ENCODE measurements at regions not wholly inside any gene's neighbourhood (a gene's known extent, or its start where the extent isn't known, plus 50 kb on each side); places are given as distances from the start of the nearest gene placed in this dataset.

GRCh38 chr9:108197899-108198298 is 657.9 kb downstream of the ACTL7B start:
- H3K27me3 ChIP-seq = no peaks in the 10 kb centered on the region
- intact Hi-C loops (cut with DNase I) = no loop called here
- TF ChIP-seq CTCF (IDR thresholded peaks at IDR 0.05) (no peak), POLR2A (IDR thresholded peaks at IDR 0.05) (no peak)
- WGBS, 4 donors = 40 to 83% (median 79%) methylated on average over 1 of the region's 1 CpG
- no peak overlapping the region for H3K27ac ChIP-seq
- H3K4me3 ChIP-seq = no peak overlapping the region
- no peak for DNase-seq
- no peaks in the 10 kb centered on the region for H3K9me3 ChIP-seq (replicated peaks in 1 of 3)
- no peaks in the 10 kb centered on the region for H3K36me3 ChIP-seq (replicated peaks in 1 of 2)
- H3K4me1 ChIP-seq (replicated peaks in 1 of 2) = no peaks in the 10 kb centered on the region

DNA sequence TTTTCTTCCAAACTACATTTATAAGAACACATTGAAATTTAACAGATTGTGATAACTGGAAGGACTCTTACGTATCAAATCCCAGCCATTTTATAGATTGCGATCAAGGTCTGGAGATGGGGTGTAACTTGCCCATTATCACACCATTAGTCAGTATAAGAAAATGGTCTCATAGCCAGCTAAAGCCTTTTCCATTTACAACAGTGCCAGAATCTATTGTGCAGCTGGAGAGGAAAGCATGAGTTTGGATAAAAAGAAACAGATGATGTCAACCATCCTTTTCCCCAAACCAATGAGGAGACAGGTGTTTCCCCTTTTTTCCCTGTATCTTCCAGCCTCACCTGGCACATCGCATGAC is 658.8 kb downstream of the ACTL7B start:
- Histone ChIP-seq H3K27ac (no peak overlapping the region), H3K36me3 (replicated peaks in 1 of 2) (no peaks in the 10 kb centered on the region), H3K27me3 (no peaks in the 10 kb centered on the region), H3K4me1 (replicated peaks in 1 of 2) (no peaks in the 10 kb centered on the region), H3K4me3 (no peak overlapping the region), H3K9me3 (replicated peaks in 1 of 3) (no peaks in the 10 kb centered on the region)
- no peak for DNase-seq
- WGBS, 4 donors = 89 to 91% (median 90%) methylated on average over 3 of the region's 3 CpGs
- TF ChIP-seq POLR2A (IDR thresholded peaks at IDR 0.05) = no peak
- no peak for TF ChIP-seq CTCF (IDR thresholded peaks at IDR 0.05)
- intact Hi-C loops (cut with DNase I) = no loop called here

DNA sequence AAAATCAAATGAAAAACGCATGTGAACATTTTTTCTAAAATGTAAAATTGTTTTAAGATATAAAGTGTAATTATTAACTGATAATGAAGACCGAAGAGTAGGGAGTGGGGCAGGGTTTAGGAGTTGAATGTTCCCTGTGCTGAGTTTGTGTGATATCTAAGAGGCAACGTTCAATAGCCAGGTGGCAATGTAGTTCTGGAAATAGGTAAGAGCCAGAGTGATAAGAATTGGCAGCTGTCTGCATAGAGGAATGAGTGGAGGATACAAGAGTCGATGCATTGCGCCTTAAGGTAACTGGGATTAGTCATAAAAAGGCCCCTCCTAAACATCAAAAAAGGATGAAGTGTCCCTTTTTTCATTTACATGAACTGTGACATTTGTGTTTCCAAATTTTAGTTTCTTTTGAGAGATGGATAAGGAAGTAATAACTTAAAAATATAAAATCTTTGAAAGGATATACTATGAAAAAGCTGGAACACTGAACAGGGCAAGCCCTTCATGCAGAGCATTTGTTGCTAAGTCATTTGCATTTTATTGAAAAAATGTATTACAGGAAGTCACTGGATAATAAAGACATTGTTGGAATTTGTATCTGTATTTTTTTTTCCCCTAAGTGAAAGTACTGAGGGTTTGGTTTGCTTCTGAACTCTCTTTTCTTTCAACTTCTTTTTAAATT is 659.3 kb downstream of the ACTL7B start:
- TF ChIP-seq POLR2A (IDR thresholded peaks at IDR 0.05) (no peak), CTCF (IDR thresholded peaks at IDR 0.05) (no peak)
- no peaks in the 10 kb centered on the region for H3K27me3 ChIP-seq
- intact Hi-C loops (cut with DNase I) = no loop called here
- no peaks in the 10 kb centered on the region for H3K36me3 ChIP-seq (replicated peaks in 1 of 2)
- no peaks in the 10 kb centered on the region for H3K4me1 ChIP-seq (replicated peaks in 1 of 2)
- no peak overlapping the region for H3K27ac ChIP-seq
- no peak for DNase-seq
- no peaks in the 10 kb centered on the region for H3K9me3 ChIP-seq (replicated peaks in 1 of 3)
- WGBS, 4 donors = 78 to 86% (median 80%) methylated on average over 5 of the region's 5 CpGs
- H3K4me3 ChIP-seq = no peak overlapping the region

GRCh38 chr9:108194154-108194553 is 661.6 kb downstream of the ACTL7B start:
- Histone ChIP-seq H3K36me3 (replicated peaks in 1 of 2) (no peaks in the 10 kb centered on the region), H3K4me3 (no peak overlapping the region), H3K27ac (no peak overlapping the region), H3K4me1 (replicated peaks in 1 of 2) (no peaks in the 10 kb centered on the region), H3K27me3 (no peaks in the 10 kb centered on the region), H3K9me3 (replicated peaks in 1 of 3) (no peaks in the 10 kb centered on the region)
- no peak for DNase-seq
- intact Hi-C loops (cut with DNase I) = no loop called here
- TF ChIP-seq POLR2A (IDR thresholded peaks at IDR 0.05) (no peak), CTCF (IDR thresholded peaks at IDR 0.05) (no peak)

Measured in adrenal gland (tissue), 9 donors.